Tibial nerve (tissue), 4 donors: ENCODE measurements at regions not wholly inside any gene's neighbourhood (a gene's known extent, or its start where the extent isn't known, plus 50 kb on each side); places are given as distances from the start of the nearest gene placed in this dataset.

ENCODE experiments used
- EP300 ChIP-seq, 2 donors: sonication (generic); formaldehyde crosslinking; IDR thresholded peaks; one replicate each; pipeline ENCODE4 v1.6.1; 2017; ENCODE audit warnings: antibody characterized with exemption in 2 of 2, mild to moderate bottlenecking in 1 of 2
- POLR2A ChIP-seq, 2 donors: fragments of 450-650 bp; IDR thresholded peaks; one replicate each; pipeline ENCODE4 v1.6.1; 2017; ENCODE audit warnings: antibody characterized with exemption in 2 of 2, mild to moderate bottlenecking in 2 of 2, moderate library complexity in 2 of 2
- TF ChIP-seq, protein P1 (sequence below), 5 experiments: fragments of 200-600 bp in 3 of 5; fragments of 450-650 bp in 2 of 5; sonication (generic) in 3 of 5; IDR thresholded peaks; one replicate each; pipeline ENCODE4 v1.5.1; 2016 to 2019; ENCODE audit warnings: antibody characterized with exemption in 5 of 5, mild to moderate bottlenecking in 3 of 5, moderate library complexity in 2 of 5

DNA sequence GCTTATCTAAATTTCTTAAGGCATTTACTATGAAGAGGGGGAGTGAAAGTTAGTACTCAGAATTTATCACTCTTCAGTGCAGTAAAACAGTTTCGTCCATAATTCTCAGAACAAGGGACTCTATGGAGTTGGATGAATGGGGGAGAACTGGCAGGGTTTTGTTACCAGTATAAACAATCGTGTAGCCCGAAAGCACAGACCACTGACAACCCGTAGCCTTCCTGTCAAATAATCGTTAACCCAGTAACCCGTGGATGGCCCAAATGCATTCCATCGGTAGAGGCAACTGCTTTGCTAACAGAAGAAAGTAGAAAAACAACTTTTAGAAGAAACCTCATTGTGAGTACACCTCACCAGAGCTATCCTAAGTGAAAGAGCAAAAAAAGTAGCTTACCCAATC, 583.9 kb downstream of the NXPH1 start:
- TF ChIP-seq, protein P1, sequence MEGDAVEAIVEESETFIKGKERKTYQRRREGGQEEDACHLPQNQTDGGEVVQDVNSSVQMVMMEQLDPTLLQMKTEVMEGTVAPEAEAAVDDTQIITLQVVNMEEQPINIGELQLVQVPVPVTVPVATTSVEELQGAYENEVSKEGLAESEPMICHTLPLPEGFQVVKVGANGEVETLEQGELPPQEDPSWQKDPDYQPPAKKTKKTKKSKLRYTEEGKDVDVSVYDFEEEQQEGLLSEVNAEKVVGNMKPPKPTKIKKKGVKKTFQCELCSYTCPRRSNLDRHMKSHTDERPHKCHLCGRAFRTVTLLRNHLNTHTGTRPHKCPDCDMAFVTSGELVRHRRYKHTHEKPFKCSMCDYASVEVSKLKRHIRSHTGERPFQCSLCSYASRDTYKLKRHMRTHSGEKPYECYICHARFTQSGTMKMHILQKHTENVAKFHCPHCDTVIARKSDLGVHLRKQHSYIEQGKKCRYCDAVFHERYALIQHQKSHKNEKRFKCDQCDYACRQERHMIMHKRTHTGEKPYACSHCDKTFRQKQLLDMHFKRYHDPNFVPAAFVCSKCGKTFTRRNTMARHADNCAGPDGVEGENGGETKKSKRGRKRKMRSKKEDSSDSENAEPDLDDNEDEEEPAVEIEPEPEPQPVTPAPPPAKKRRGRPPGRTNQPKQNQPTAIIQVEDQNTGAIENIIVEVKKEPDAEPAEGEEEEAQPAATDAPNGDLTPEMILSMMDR (IDR thresholded peaks at IDR 0.05), result no peak
- TF ChIP-seq POLR2A (IDR thresholded peaks at IDR 0.05) (no peak), EP300 (IDR thresholded peaks at IDR 0.05) (no peak)
